Loucy (cell line): ENCODE measurements at regions not wholly inside any gene's neighbourhood (a gene's known extent, or its start where the extent isn't known, plus 50 kb on each side); places are given as distances from the start of the nearest gene placed in this dataset.

Source experiments
- EZH2phosphoT487 ChIP-seq: fragments of 200-600 bp; IDR thresholded peaks from 2 replicates; pipeline ENCODE4 v1.6.1; 2018; ENCODE audit warnings: antibody characterized with exemption, mild to moderate bottlenecking, moderate library complexity, borderline replicate concordance
- TF ChIP-seq, protein P1 (sequence below): fragments of 200-600 bp; sonication (generic); conservative IDR thresholded peaks from 2 replicates; pipeline ENCODE4 v1.5.1; 2014; ENCODE audit warnings: mild to moderate bottlenecking, antibody characterized with exemption, low read length

DNA sequence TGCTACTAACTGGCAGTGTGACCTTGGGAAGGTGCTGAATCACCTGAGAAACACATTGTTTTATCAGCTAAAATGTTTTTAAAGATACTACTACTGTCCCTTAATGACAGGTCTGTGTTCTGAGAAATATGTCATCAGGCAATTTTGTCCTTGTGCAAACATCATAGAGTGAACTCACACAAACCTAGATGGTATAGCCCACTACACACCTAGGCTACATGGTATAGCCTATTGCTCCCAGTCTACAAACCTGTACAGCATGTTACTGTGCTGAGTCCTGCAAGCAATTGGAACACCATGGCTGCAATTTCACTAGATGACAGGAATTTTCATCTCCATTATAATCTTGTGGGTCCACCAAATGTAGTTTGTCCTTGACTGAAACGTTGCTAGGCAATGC lies 101.3 kb upstream of the GUCY1A1 start:
- TF ChIP-seq, protein P1, sequence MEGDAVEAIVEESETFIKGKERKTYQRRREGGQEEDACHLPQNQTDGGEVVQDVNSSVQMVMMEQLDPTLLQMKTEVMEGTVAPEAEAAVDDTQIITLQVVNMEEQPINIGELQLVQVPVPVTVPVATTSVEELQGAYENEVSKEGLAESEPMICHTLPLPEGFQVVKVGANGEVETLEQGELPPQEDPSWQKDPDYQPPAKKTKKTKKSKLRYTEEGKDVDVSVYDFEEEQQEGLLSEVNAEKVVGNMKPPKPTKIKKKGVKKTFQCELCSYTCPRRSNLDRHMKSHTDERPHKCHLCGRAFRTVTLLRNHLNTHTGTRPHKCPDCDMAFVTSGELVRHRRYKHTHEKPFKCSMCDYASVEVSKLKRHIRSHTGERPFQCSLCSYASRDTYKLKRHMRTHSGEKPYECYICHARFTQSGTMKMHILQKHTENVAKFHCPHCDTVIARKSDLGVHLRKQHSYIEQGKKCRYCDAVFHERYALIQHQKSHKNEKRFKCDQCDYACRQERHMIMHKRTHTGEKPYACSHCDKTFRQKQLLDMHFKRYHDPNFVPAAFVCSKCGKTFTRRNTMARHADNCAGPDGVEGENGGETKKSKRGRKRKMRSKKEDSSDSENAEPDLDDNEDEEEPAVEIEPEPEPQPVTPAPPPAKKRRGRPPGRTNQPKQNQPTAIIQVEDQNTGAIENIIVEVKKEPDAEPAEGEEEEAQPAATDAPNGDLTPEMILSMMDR: no peak
- TF ChIP-seq EZH2phosphoT487: no peak
